ENCODE measurements at regions not wholly inside any gene's neighbourhood (a gene's known extent, or its start where the extent isn't known, plus 50 kb on each side); places are given as distances from the start of the nearest gene placed in this dataset.

GRCh38 chr9:95740217-95741004, 135.1 kb upstream of the ERCC6L2 start:
- no peaks in the 10 kb centered on the region for H3K4me1 Mint-ChIP-seq (ENCODE audit: low read depth)
- H3K9me3 Mint-ChIP-seq, result no peaks in the 10 kb centered on the region
- H3K27me3 Mint-ChIP-seq, result peaks cover 23% of the 10 kb centered on the region
- H3K36me3 Mint-ChIP-seq (ENCODE audit: low read depth), result no peaks in the 10 kb centered on the region
- no peak overlapping the region for H3K27ac Mint-ChIP-seq
- intact Hi-C loops (cut with micrococcal nuclease), result no loop called here
- H3K4me3 Mint-ChIP-seq, result no peak overlapping the region

DNA sequence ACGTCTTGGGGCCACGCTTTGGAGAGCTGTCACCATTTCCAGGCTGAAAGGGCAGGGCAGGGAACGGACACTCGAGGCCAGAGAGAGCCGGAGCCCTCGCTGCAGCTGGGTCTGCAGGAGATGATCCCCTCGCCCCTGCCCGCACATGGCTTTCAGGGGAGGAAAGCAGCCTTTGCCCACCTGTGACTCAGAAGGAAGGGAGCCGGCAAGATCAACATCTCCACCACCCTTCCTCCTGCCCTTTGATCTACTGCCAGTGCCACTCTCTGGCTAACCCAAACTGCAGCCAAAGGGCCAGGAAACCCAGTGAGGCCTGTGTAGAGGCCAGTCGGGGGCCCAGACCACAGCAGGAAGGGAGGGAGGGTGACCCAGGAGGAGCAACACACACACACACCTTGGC, 137.1 kb upstream of the ERCC6L2 start:
- H3K9me3 Mint-ChIP-seq, result no peaks in the 10 kb centered on the region
- intact Hi-C loops (cut with micrococcal nuclease), result no loop called here
- peaks cover 26% of the 10 kb centered on the region for H3K27me3 Mint-ChIP-seq
- H3K4me3 Mint-ChIP-seq, result no peak overlapping the region
- H3K27ac Mint-ChIP-seq, result no peak overlapping the region
- H3K36me3 Mint-ChIP-seq (ENCODE audit: low read depth), result no peaks in the 10 kb centered on the region
- H3K4me1 Mint-ChIP-seq (ENCODE audit: low read depth), result no peaks in the 10 kb centered on the region

DNA sequence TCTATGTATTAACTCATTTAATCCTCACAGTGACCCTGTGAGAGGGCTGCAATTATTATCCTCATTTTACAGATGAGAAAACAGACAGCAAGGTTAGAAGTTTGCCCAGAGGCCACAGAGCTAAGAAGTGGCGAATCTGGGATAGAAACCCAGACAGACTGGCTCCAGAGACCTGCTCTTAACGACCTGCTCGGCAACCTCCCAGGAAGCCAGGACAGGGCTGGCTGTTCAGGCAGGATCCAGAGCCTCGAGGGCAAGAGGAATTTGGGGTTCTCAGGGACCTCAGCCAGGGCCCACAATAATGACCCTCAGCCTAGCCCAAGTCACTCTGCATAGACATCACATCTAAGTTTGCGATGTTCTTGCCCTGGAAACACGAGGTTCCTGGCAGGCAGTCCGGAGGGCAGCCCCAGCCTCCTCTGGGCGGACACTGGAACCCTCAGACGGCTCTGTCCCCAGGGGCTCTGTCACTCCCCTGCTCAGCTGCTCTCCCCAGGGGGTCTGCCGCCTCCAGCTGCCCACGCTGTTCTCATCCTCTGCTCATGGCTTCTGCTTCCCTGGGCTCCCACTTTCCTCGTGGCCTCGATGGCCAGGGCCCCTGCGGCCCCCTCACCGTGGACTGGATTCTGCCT, 138.5 kb upstream of the ERCC6L2 start:
- Mint-ChIP-seq H3K4me3 (no peak overlapping the region), H3K4me1 (ENCODE audit: low read depth) (no peaks in the 10 kb centered on the region), H3K36me3 (ENCODE audit: low read depth) (no peaks in the 10 kb centered on the region), H3K27me3 (peaks cover 24% of the 10 kb centered on the region), H3K27ac (no peak overlapping the region), H3K9me3 (no peaks in the 10 kb centered on the region)
- intact Hi-C loops (cut with micrococcal nuclease), result no loop called here

- Mint-ChIP-seq H3K4me1 (ENCODE audit: low read depth) (no peaks in the 10 kb centered on the region), H3K27me3 (peaks cover 21% of the 10 kb centered on the region), H3K9me3 (no peaks in the 10 kb centered on the region), H3K4me3 (no peak overlapping the region), H3K36me3 (ENCODE audit: low read depth) (no peaks in the 10 kb centered on the region), H3K27ac (no peak overlapping the region)
- intact Hi-C loops (cut with micrococcal nuclease), result no loop called here
Measured at GRCh38 chr9:95736370-95736769, 139.1 kb upstream of the ERCC6L2 start.

GRCh38 chr9:95735701-95736100, 139.8 kb upstream of the ERCC6L2 start:
- H3K27me3 Mint-ChIP-seq, result peaks cover 20% of the 10 kb centered on the region
- no peaks in the 10 kb centered on the region for H3K4me1 Mint-ChIP-seq (ENCODE audit: low read depth)
- no peak overlapping the region for H3K4me3 Mint-ChIP-seq
- H3K36me3 Mint-ChIP-seq (ENCODE audit: low read depth), result no peaks in the 10 kb centered on the region
- intact Hi-C loops (cut with micrococcal nuclease), result no loop called here
- no peaks in the 10 kb centered on the region for H3K9me3 Mint-ChIP-seq
- no peak overlapping the region for H3K27ac Mint-ChIP-seq

GRCh38 chr9:95733741-95734666, 141.5 kb upstream of the ERCC6L2 start:
- Mint-ChIP-seq H3K27me3 (peaks cover 21% of the 10 kb centered on the region), H3K4me1 (ENCODE audit: low read depth) (no peaks in the 10 kb centered on the region), H3K4me3 (no peak overlapping the region), H3K9me3 (peaks cover 8% of the 10 kb centered on the region), H3K36me3 (ENCODE audit: low read depth) (no peaks in the 10 kb centered on the region), H3K27ac (no peak overlapping the region)
- intact Hi-C loops (cut with micrococcal nuclease), result no loop called here

DNA sequence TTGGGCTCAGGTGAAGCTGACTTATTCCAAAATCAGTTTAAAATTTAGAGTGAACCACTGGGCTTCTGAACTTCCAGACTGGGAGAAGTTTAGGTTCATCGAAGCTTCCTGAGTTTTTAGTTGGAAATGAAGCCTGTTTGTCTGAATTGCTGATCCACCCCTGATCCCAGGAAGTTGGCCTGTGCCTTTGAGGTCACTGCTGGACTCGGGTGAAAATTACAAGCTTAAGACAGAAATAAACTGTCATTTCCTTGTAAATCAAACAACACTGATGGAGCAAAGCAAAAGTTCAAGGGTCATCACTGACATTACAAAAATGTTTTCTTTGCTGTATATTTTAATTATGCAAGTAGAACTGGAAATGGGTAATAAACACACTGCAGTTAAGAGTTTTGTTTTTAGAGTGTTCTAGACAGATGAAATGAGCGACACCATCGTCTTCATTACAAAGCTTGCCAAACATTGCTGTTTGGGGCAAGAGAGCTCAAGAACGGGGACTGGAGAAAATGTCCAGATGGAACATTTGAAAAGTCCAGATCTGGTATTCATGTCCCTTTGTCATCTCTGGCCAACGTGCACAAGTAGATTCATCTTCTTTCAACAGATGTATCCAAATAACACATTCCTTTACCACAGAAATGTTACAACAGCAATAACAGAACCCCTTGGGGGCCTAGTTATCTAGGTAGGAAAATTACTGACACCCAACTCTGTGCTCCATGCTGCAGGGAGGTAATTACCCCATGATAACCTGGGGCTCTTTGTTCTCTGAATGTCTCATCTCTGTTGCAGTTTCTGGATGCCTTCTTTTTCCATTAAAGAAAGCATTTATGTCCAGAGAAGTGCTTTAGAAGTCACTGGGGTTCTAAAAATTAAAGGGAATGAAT, 142.4 kb upstream of the ERCC6L2 start:
- Mint-ChIP-seq H3K4me1 (ENCODE audit: low read depth) (no peaks in the 10 kb centered on the region), H3K27ac (no peak overlapping the region), H3K27me3 (peaks cover 24% of the 10 kb centered on the region), H3K36me3 (ENCODE audit: low read depth) (no peaks in the 10 kb centered on the region), H3K9me3 (peaks cover 14% of the 10 kb centered on the region), H3K4me3 (no peak overlapping the region)
- intact Hi-C loops (cut with micrococcal nuclease), result no loop called here

- Mint-ChIP-seq H3K36me3 (ENCODE audit: low read depth) (no peaks in the 10 kb centered on the region), H3K27me3 (peaks cover 22% of the 10 kb centered on the region), H3K27ac (no peak overlapping the region), H3K9me3 (peaks cover 14% of the 10 kb centered on the region), H3K4me1 (ENCODE audit: low read depth) (no peaks in the 10 kb centered on the region), H3K4me3 (no peak overlapping the region)
- intact Hi-C loops (cut with micrococcal nuclease), result no loop called here
Measured at GRCh38 chr9:95731876-95732275, 143.6 kb upstream of the ERCC6L2 start.

- Mint-ChIP-seq H3K27me3 (peaks cover 23% of the 10 kb centered on the region), H3K9me3 (peaks cover 14% of the 10 kb centered on the region), H3K36me3 (ENCODE audit: low read depth) (no peaks in the 10 kb centered on the region), H3K4me1 (ENCODE audit: low read depth) (peaks cover 4% of the 10 kb centered on the region), H3K27ac (no peak overlapping the region), H3K4me3 (no peak overlapping the region)
- intact Hi-C loops (cut with micrococcal nuclease), result loop anchor here (5.0 kb wide), 1 partner anchor 332 kb away; no protein-coding TSS in a partner anchor
Measured at GRCh38 chr9:95729669-95730368, 145.7 kb upstream of the ERCC6L2 start.

- Mint-ChIP-seq H3K9me3 (peaks cover 14% of the 10 kb centered on the region), H3K4me1 (ENCODE audit: low read depth) (peaks cover 11% of the 10 kb centered on the region), H3K27me3 (peaks cover 24% of the 10 kb centered on the region), H3K36me3 (ENCODE audit: low read depth) (no peaks in the 10 kb centered on the region), H3K27ac (no peak overlapping the region), H3K4me3 (no peak overlapping the region)
- intact Hi-C loops (cut with micrococcal nuclease), result loop anchor here (5.0 kb wide), 1 partner anchor 333 kb away; no protein-coding TSS in a partner anchor
Measured at GRCh38 chr9:95729046-95729445, 146.4 kb upstream of the ERCC6L2 start.

DNA sequence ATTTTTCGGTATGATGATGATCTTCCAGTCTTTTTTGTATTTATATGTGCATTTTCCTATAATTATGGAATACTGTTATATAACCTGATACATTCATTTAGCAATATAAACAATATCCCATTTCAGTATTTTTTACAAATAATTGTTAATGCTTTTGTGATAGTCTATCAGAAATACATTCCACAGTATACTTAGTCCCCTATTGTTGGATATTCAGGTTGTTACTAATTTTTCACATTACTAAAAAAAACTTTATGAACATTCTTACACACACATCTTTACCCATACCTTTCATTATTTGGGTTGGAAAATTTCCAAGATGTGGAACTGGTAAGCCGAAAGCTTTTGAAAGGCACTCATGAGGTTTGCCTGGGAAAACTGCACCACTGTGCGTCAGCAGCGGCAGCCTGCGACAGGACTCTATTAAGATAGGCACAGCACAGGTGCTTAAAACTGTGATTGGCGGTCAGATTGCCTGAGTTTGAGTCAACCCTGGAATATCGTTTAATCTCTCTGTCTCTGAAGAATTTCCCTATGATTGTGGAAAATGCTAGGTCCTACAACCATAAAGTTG, 147.5 kb upstream of the ERCC6L2 start:
- Mint-ChIP-seq H3K9me3 (peaks cover 14% of the 10 kb centered on the region), H3K4me1 (ENCODE audit: low read depth) (peaks cover 11% of the 10 kb centered on the region), H3K27ac (no peak overlapping the region), H3K27me3 (peaks cover 23% of the 10 kb centered on the region), H3K36me3 (ENCODE audit: low read depth) (no peaks in the 10 kb centered on the region), H3K4me3 (no peak overlapping the region)
- intact Hi-C loops (cut with micrococcal nuclease), result loop anchor here (5.0 kb wide), 1 partner anchor 334 kb away; no protein-coding TSS in a partner anchor

DNA sequence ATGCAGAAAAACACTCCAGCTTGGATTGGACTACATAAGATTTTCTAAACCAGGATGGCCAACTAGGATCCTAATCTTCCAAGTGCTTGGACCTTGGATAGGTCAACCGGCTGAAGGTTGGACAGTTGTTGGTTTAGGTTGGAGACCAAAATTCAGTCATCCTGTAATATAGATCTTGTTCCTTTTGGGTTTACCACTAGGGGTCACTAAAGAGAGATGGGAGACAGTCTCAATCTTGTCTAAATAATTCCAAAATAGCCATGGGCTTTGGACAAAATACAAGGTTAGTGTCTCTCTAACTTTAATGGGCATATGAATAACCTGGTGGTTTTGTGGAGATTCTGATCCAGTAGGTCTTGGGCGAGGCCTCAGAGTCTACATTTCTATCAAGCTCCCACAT, 148.7 kb upstream of the ERCC6L2 start:
- intact Hi-C loops (cut with micrococcal nuclease), result loop anchor here (1.0 to 5.0 kb wide), 2 partner anchors 336 to 492 kb away; no protein-coding TSS in a partner anchor
- H3K36me3 Mint-ChIP-seq (ENCODE audit: low read depth), result no peaks in the 10 kb centered on the region
- peaks cover 11% of the 10 kb centered on the region for H3K4me1 Mint-ChIP-seq (ENCODE audit: low read depth)
- peaks cover 14% of the 10 kb centered on the region for H3K9me3 Mint-ChIP-seq
- no peak overlapping the region for H3K27ac Mint-ChIP-seq
- H3K27me3 Mint-ChIP-seq, result peaks cover 21% of the 10 kb centered on the region
- no peak overlapping the region for H3K4me3 Mint-ChIP-seq

All from dendritic cell treated with granulocyte-macrophage colony-stimulating factor and Interleukin-4, amounts not matched to agents 40 ng/mL and 50 ng/mL, for 4 days (primary cell).